ENCODE measurements at regions not wholly inside any gene's neighbourhood (a gene's known extent, or its start where the extent isn't known, plus 50 kb on each side); places are given as distances from the start of the nearest gene placed in this dataset.

GRCh38 chr6:98653179-98653578 lies 181.2 kb upstream of the POU3F2 start:
- no peak for DNase-seq (ENCODE audit: low read depth)
- no peak for TF ChIP-seq CTCF (IDR thresholded peaks at IDR 0.05; ENCODE audit: insufficient read depth, low read depth, low read length)
- Histone ChIP-seq H3K27me3 (ENCODE audit: control insufficient read depth, insufficient read depth, low read length) (no peaks in the 10 kb centered on the region), H3K36me3 (ENCODE audit: control insufficient read depth, insufficient read depth, low read length) (no peaks in the 10 kb centered on the region), H3K4me3 (ENCODE audit: low read depth, low read length) (no peak overlapping the region)
- POLR2A ChIA-PET: no interaction called here
- CTCF ChIA-PET: no interaction called here

DNA sequence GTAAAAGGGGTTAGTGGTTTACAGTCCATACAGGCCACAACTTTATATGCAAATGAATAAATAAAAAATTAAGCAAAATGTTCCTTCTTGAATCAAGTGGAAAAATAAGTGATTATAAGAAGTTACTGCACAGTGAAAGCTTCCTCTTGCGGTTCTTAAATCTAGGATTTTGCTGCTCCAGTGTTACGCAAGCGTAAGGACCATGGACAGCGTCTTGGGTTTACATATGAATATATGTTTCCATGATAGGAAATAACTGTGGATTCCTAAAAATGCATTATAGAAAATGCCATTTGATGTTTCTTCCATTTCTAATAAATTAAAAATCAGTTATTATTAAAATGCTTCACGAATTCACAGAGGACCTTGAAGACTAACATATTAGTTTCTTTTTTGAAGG lies 176.6 kb upstream of the POU3F2 start:
- no peaks in the 10 kb centered on the region for H3K36me3 ChIP-seq (ENCODE audit: control insufficient read depth, insufficient read depth, low read length)

DNA sequence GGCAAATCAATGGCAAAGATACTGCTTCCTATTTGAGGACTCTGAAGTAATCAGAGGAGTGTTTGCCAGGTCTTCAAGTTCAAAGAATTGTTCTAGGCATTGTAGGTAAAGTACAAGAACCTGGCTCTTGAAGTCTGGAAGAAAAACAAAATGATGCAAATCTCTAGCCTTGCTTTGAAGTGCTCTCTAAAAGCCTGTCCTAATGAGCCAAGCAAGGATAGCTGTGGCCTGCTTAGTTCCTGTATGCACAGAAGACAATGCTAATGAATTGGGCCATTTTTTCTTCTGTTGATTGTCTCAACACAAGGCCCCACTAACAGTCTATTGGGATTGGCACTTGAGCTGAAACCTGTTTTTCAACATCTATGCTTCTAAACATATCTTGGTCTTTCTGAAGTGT lies 165.0 kb upstream of the POU3F2 start:
- H3K4me3 ChIP-seq (ENCODE audit: low read depth, low read length): no peak overlapping the region
- DNase-seq (ENCODE audit: low read depth): no peak
- CTCF ChIA-PET: no interaction called here
- H3K36me3 ChIP-seq (ENCODE audit: control insufficient read depth, insufficient read depth, low read length): no peaks in the 10 kb centered on the region
- no peak for TF ChIP-seq CTCF (IDR thresholded peaks at IDR 0.05; ENCODE audit: insufficient read depth, low read depth, low read length)
- no peaks in the 10 kb centered on the region for H3K27me3 ChIP-seq (ENCODE audit: control insufficient read depth, insufficient read depth, low read length)
- POLR2A ChIA-PET: no interaction called here

More for the DNA sequence above, 176.6 kb upstream of the POU3F2 start:
- no peak for DNase-seq (ENCODE audit: low read depth)
- no peaks in the 10 kb centered on the region for H3K27me3 ChIP-seq (ENCODE audit: control insufficient read depth, insufficient read depth, low read length)
- TF ChIP-seq CTCF (IDR thresholded peaks at IDR 0.05; ENCODE audit: insufficient read depth, low read depth, low read length): no peak
- POLR2A ChIA-PET: no interaction called here
- H3K4me3 ChIP-seq (ENCODE audit: low read depth, low read length): no peak overlapping the region
- CTCF ChIA-PET: no interaction called here

DNA sequence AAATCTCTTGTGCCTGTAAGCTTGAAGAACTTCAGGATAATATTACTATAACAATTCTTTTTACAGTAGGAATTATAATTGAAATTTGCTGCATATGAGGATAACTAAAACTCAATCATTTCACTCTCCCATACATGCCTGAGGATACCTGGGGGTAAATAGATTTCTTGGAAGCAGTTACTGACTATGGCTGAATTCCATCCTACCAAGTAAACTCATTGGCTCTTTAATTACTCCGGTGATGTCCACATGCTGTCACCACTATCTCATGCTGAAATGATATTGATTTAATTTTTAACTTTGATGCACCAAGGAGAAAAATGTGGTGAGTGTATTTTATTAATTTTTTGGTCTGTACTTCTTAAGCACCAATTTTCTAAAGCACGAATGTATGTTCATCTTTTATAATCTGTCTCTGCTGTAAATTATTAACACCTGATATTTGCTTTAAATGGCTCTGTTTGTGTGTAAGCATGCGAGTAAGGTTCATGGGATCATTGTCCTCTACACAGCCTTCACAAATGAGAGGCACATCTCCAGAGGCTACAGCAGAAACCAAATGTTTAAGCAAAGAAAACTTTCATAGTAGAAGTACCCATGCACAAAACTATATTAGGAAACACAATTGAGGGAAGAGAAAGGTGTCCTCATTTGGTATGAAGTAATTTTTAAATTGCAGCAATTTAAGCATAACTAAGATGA lies 164.2 kb upstream of the POU3F2 start:
- no peaks in the 10 kb centered on the region for H3K36me3 ChIP-seq (ENCODE audit: control insufficient read depth, insufficient read depth, low read length)
- no peak overlapping the region for H3K4me3 ChIP-seq (ENCODE audit: low read depth, low read length)
- no peaks in the 10 kb centered on the region for H3K27me3 ChIP-seq (ENCODE audit: control insufficient read depth, insufficient read depth, low read length)
- no peak for DNase-seq (ENCODE audit: low read depth)
- TF ChIP-seq CTCF (IDR thresholded peaks at IDR 0.05; ENCODE audit: insufficient read depth, low read depth, low read length): no peak
- POLR2A ChIA-PET: no interaction called here
- CTCF ChIA-PET: no interaction called here

DNA sequence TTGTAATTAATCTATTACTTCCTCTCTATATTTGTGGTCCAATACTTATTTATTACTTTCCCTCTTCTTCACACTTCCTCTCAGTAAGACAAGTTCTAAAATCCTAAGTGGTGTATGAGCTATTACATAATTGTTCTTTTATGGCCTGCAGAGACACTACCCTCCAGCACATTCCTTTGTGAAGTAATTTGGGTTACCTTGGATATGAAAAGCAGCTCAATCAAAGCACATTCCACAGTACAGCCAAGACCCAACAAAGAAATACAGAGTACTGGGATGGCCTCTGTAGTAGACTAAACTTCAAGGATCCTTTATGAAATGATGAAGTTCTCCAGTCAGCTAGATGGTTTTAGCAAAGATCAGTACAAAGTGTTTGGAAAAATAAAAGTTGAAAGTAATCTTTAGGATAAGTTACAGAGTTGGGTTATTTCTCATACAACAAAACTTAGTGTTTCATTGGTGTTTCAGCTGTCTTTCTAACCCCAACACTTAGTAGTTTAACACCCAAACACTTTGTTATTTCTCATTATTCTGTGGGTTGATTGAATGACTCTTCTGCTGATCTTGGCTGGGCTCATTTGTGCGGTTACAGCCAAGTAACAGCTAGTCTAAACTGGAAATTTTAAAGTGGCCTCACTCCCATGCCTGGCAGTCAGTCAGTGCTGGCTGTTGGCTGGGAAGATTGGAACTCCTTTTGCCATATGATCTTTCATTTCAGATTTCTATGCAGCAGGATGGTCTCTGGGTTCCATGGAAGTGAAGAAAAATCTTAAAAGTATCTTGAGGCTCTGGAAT lies 161.5 kb upstream of the POU3F2 start:
- CTCF ChIA-PET: no interaction called here
- no peaks in the 10 kb centered on the region for H3K27me3 ChIP-seq (ENCODE audit: control insufficient read depth, insufficient read depth, low read length)
- DNase-seq (ENCODE audit: low read depth): no peak
- POLR2A ChIA-PET: interaction anchor here (0.6 kb wide), 1 partner anchor 27 kb away, joined by 7 read pairs; no protein-coding TSS in a partner anchor
- TF ChIP-seq CTCF (IDR thresholded peaks at IDR 0.05; ENCODE audit: insufficient read depth, low read depth, low read length): no peak
- H3K36me3 ChIP-seq (ENCODE audit: control insufficient read depth, insufficient read depth, low read length): no peaks in the 10 kb centered on the region
- no peak overlapping the region for H3K4me3 ChIP-seq (ENCODE audit: low read depth, low read length)

All from BJ (cell line).